EH (cell line): ENCODE measurements at regions not wholly inside any gene's neighbourhood (a gene's known extent, or its start where the extent isn't known, plus 50 kb on each side); places are given as distances from the start of the nearest gene placed in this dataset.
"Not testable (repeated sequence)": the region's sequence is repeated elsewhere in the genome, so short reads cannot be mapped to it uniquely, and the experiment has no call there.

Experiments
- DNase-seq: peaks from one replicate; pipeline ENCODE4 v3.0.0-alpha.2; 2015; ENCODE audit warnings: low read depth

- no peak for DNase-seq
Measured at GRCh38 chr21:35801391-35801790, 258.9 kb downstream of the SETD4 start.

- not testable (repeated sequence) for DNase-seq
Measured at GRCh38 chr21:35800796-35801385, 259.4 kb downstream of the SETD4 start.

GRCh38 chr21:35796844-35797243 is 263.5 kb downstream of the SETD4 start:
- DNase-seq, result no peak

DNA sequence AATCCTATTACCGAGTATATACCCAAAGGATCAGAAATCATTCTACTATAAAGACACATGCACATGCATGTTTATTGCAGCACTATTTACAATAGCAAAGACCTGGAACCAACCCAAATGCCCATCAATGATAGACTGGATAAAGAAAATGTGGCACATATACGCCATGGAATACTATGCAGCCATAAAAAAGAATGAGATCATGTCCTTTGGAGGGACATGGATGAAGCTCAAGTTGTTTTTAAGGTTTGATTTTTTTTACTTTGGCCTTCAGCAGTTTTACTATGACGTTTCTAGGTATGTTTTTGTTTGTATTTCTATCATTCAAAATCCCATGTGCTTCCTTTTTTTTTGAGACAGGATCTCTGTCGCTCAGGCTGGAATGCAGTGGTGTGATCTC is 265.8 kb downstream of the SETD4 start:
- DNase-seq, result not testable (repeated sequence)

- DNase-seq, result no peak
Measured at GRCh38 chr21:35792569-35793305, 267.6 kb downstream of the SETD4 start.

DNA sequence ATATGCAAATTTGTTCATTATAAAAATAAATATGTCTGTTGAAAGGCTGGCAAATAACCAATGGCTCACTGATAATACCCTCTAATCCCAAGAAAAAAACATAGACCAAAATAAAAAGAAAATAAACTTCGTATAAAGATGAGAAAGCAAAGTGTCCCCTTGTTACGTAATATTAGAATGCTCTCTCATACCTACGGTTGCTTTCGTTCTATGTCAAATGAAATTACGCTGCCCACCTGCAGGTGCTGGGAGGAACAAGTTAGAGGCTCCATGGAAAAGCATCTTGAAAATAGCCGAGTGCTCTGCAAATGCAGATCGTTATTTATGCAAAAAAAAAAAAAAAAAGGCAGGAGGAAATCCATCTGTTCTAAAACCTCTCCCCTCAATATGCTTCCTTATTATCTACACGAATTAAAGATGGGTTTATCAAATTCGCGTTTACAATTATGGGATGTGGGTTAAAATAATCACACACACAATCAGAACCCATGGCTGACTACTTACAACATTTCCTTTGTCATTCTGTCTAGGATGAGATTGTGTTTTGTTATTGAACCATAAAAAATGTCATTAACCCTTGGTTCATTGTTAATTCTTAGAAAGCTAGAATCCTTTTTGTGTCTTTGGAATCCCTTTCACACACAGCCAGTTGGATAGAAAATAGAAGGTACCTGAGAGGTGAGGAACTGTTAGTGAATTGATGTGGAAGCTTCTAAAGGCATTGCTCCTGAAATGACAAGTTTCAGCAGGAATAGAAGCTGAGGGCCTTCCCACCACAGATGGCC is 268.6 kb downstream of the SETD4 start:
- DNase-seq, result no peak

DNA sequence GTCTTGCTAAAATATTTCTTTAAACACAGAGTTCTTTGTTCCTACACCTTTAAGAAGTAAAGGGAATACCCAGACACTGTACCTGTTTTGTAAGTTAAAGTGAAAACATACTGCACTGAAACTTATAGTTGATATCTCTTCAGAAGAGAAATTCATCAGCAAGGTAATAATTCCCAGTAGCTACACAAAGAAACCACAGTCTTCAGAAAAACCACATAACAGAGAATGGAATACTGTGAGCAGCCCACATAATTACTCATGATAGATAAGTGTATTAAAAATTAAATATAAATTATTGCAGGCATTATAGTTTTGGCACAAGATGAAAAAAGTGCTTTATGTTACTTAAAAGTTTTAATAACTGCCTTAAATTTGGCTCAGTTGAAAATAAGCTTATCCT is 276.6 kb downstream of the SETD4 start:
- DNase-seq, result no peak

DNA sequence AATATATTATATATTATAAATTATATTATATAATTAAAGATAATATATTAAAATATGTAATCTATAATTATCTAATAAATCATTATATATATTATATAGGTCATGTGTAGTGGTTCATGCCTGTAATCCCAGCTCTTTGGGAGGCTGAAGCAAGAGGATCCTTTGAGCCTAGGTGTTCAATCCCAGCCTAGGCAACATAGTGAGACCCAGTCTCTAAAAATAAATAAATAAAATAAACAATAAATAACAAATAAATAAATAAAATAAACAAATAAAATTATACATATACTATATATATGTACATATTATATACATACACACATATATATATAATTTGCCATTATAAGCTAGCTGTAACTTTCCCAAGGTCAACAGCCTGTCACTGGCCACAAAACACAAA is 277.7 kb downstream of the SETD4 start:
- DNase-seq, result no peak

- no peak for DNase-seq
Measured at GRCh38 chr21:35780983-35781382, 279.3 kb downstream of the SETD4 start.

DNA sequence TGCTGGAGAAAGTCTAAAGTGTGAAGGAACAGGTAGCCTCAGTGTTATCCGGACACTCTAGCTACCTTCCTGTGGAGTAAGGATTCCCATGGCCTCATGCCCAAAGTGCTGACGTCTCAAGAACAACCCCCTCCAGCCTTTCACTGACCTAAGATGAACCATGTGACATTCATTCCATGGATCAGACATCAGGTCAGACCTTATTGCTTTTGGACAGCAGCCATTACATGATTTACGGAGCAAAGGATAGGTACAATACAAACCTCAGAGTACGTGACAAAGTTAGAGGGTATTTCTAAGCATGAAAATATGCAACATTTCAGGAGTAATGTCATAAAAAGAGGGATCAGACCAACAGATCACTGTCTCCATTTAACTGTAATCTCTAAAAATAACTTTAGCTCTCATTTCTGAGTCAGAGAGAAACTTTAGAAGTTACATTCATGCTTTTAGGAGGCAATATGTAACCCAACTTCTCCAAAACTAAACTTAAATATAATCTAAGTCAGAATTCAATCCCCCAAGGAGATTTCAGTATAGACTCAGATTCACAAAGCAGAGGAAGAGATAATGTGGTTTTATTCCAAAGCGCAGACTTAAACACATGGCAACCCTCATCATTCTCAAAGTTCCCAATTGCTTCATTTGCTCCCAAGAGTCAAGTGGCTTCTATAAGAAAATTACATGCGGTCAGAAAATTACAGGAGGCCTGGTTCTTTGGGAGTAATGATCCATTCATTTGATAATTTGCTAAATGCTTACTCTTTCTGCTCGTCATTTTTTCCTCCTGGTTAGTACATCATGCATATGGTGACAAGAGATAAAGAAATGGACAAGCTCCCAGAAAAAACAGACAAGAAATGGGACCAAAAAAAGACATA is 280.4 kb downstream of the SETD4 start:
- DNase-seq, result peak; percentile 99

GRCh38 chr21:35779167-35779566 is 281.2 kb downstream of the SETD4 start:
- no peak for DNase-seq

GRCh38 chr21:35777081-35777480 is 283.2 kb downstream of the SETD4 start:
- DNase-seq, result no peak

- DNase-seq, result no peak
Measured at GRCh38 chr21:35775778-35776544, 284.4 kb downstream of the SETD4 start.

GRCh38 chr21:35770101-35770945 is 290.0 kb downstream of the SETD4 start:
- no peak for DNase-seq

DNA sequence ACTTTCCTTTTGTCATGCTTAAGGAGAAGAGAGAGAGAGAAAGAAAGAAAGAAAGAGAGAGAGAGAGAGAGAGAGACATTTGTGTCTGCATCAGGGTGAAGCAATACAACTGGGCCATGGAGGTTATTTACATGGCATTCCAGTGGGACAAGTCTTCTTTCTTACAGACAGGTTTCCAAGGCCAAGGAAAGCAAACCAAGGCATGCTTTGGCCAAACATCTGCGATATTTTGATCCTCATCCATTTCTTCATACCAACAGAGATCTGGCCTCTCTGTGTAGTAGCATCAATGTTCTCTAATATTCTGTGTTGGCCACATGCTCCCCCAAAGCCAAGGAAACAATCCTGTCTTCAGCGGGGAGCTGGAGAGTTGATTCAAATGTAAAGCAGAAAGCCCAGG is 292.1 kb downstream of the SETD4 start:
- DNase-seq, result no peak

GRCh38 chr21:35764586-35764985 is 295.7 kb downstream of the SETD4 start:
- DNase-seq, result peak; percentile 22

- no peak for DNase-seq
Measured at GRCh38 chr21:35764077-35764476, 296.2 kb downstream of the SETD4 start.

DNA sequence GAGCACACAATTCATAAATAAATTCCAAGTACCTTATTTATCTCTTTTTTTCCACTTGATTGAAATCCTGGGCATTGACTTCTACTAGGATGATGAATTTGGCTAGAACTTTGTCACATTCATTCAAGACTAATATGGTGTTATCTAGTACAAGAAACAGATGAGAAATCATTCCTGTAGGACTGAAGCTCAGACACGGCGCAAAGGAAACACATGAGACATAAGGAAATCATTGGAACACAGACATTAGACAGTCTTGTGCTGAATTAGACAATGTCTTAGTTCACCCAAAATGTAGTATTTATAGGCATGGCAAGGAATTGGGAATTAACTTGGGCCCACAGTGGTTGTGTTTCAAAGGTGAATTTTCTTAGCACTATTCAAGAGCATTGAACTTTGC is 305.7 kb downstream of the SETD4 start:
- DNase-seq, result no peak

DNA sequence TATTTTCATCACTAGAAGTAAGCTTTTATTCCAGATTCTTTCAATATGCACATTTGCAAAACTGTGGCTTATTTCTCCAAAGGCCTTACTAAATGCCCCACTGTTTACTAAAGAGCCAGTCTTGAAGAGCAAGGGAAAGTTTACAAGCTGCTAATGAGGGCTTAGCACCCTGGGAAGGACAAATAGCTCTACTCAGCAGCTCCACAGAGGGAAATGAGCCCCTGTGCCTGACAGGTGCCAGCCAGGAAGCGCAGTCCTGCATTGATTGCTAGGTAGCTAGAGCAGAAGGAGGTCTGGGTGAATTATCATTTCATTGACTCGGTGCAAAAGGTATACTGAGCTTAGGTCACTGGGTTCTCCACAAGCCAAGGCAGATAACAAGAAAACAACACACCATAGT is 307.0 kb downstream of the SETD4 start:
- no peak for DNase-seq

DNA sequence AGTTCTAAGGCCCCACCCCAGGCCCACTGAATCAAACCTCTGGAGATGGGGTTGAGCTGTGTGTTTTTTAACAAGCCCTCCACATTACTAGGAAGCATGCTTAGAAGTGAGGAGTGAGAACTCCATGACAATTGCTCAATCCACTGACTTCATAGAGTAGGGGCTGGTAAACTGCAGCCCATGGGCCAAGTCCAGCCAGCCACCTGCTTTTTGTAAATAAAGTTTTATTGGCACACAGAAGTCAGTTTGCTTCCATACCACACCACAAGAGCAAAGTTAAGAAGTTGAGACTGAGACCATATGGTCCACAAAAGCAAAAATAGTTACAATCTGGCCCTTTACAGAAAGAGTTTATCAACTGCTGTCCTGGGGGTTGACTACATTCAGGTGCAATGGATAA is 309.2 kb downstream of the SETD4 start:
- no peak for DNase-seq
